HepG2 (cell line): ENCODE measurements at regions not wholly inside any gene's neighbourhood (a gene's known extent, or its start where the extent isn't known, plus 50 kb on each side); places are given as distances from the start of the nearest gene placed in this dataset.

Experiments
- ATAC-seq: fragments of 200-7000 bp; cut with Tn5 transposase; 3 replicates; pipeline ENCODE4 v1.9.1; 2020; ENCODE audit warnings: mild to moderate bottlenecking, moderate library complexity
- BruUV-seq: library from RNA; stranded (reverse); fragments of 400-500 nt; replicated peaks from 2 replicates; lab custom pipeline; 2021; lab: Mats Ljungman, UMichigan
- CTCF ChIA-PET: fragments of 300-600 bp; formaldehyde crosslinking; extraction: SDS; loops from one replicate; lab custom pipeline; 2021; ENCODE audit warnings: low total read pairs, inconsistent platforms, low intra/inter-chr PET ratio; lab: Yijun Ruan, JAX
- POLR2A ChIA-PET: fragments of 350-600 bp; sonication (Branson Sonifier 250); formaldehyde crosslinking; loops from one replicate; lab custom pipeline; 2020; ENCODE audit warnings: antibody characterized with exemption, inconsistent platforms; lab: Yijun Ruan, JAX
- DNase-seq: peaks from one replicate; pipeline ENCODE4 v3.0.0-alpha.2; 2015; ENCODE audit warnings: low spot score
- FAIRE-seq: peaks from 3 replicates; lab custom pipeline; 2011; peaks lifted over from hg19 to GRCh38; lab: Jason Lieb, UNC
- H2AFZ ChIP-seq: one replicate; pipeline ENCODE4 v1.6.1; 2011; ENCODE audit warnings: low read length, inconsistent platforms
- H3K27ac ChIP-seq: fragments of 300-600 bp; 3 replicates; pipeline ENCODE4 v1.8.0; 2011; ENCODE audit warnings: mixed run types, mild to moderate bottlenecking, mixed read lengths, low read length, inconsistent platforms; ENCODE audit not compliant: insufficient read depth; ENCODE audit errors: extremely low read length
- H3K27me3 ChIP-seq, 2 experiments: fragments of 200-600 bp in 1 of 2; 2 replicates in 1 of 2; 3 replicates in 1 of 2; pipeline versions ENCODE4 v1.6.0 to v1.8.0; 2011; ENCODE audit warnings: low read length in 2 of 2, mild to moderate bottlenecking in 2 of 2, moderate library complexity in 2 of 2, inconsistent platforms in 1 of 2; ENCODE audit not compliant: insufficient read depth in 2 of 2, control insufficient read depth in 1 of 2
- H3K36me3 ChIP-seq, 2 experiments: fragments of 200-600 bp in 1 of 2; replicated peaks in 1 of 2; 2 replicates in 1 of 2; 3 replicates in 1 of 2; pipeline versions ENCODE4 v1.5.1 to v1.8.0; 2011; ENCODE audit warnings: low read length in 2 of 2, inconsistent platforms in 1 of 2; ENCODE audit not compliant: insufficient read depth in 2 of 2, control insufficient read depth in 1 of 2
- H3K4me1 ChIP-seq: 2 replicates; pipeline ENCODE4 v1.5.1; 2012; ENCODE audit warnings: low read length, inconsistent platforms; ENCODE audit not compliant: insufficient read depth
- H3K4me2 ChIP-seq: 2 replicates; pipeline ENCODE4 v1.6.0; 2011; ENCODE audit warnings: low read depth, low read length, inconsistent platforms
- H3K4me3 ChIP-seq, 3 experiments: fragments of 200-600 bp in 1 of 3; sonication (generic), shearing (Covaris generic) in 1 of 3; replicated peaks in 1 of 3; 2 replicates each; pipeline ENCODE4 v1.5.1; 2011 to 2016; ENCODE audit warnings: low read length in 3 of 3, inconsistent platforms in 2 of 3, low read depth in 2 of 3, mild to moderate bottlenecking in 2 of 3, control low read depth in 1 of 3, mixed read lengths in 1 of 3; ENCODE audit not compliant: insufficient read depth in 1 of 3
- H3K79me2 ChIP-seq: one replicate; pipeline ENCODE4 v1.6.1; 2011; ENCODE audit warnings: low read length, inconsistent platforms; ENCODE audit not compliant: insufficient read depth
- H3K9ac ChIP-seq: 2 replicates; pipeline ENCODE4 v1.6.0; 2011; ENCODE audit warnings: mild to moderate bottlenecking, low read depth, low read length, inconsistent platforms; ENCODE audit not compliant: insufficient read depth
- H3K9me3 ChIP-seq: 2 replicates; pipeline ENCODE4 v1.5.1; 2012; ENCODE audit warnings: mild to moderate bottlenecking, low read length
- H4K20me1 ChIP-seq: 2 replicates; pipeline ENCODE4 v1.6.0; 2011; ENCODE audit warnings: inconsistent platforms, mild to moderate bottlenecking, low read length, moderate library complexity; ENCODE audit not compliant: insufficient read depth
- MAF1 ChIP-seq: sonication (generic); formaldehyde crosslinking; IDR thresholded peaks from 2 replicates; pipeline ENCODE4 v1.5.0; 2020; ENCODE audit warnings: missing genetic modification reagents, borderline replicate concordance
- MEIS1 ChIP-seq: sonication (generic); formaldehyde crosslinking; IDR thresholded peaks from 2 replicates; pipeline ENCODE4 v1.9.0; 2021; ENCODE audit warnings: mild to moderate bottlenecking, missing genetic modification reagents, moderate library complexity, borderline replicate concordance
- REXO4 ChIP-seq: sonication (generic); formaldehyde crosslinking; IDR thresholded peaks from 2 replicates; pipeline ENCODE4 v1.8.0; 2022; ENCODE audit warnings: missing genetic modification reagents, mild to moderate bottlenecking, borderline replicate concordance
- SUZ12 ChIP-seq: fragments of 150-350 bp; IDR thresholded peaks from 2 replicates; pipeline ENCODE4 v1.6.1; 2014; ENCODE audit warnings: low read depth, low read length
- SYNCRIP ChIP-seq: fragments of 200-400 bp; formaldehyde crosslinking; IDR thresholded peaks from 2 replicates; pipeline ENCODE4 v1.6.1; 2018; ENCODE audit warnings: mild to moderate bottlenecking, low read depth, low read length; ENCODE audit not compliant: insufficient read depth
- ZNF12 ChIP-seq: sonication (generic); formaldehyde crosslinking; IDR thresholded peaks from 2 replicates; pipeline ENCODE4 v1.5.0; 2020; ENCODE audit warnings: missing genetic modification reagents
- WGBS: methylation state at CpG from one replicate; pipeline ENCODE4 v1.1.6; 2017; ENCODE audit warnings: low lambda C conversion rate; 5-methylcytosine and 5-hydroxymethylcytosine counted together
- in situ Hi-C: cut with HindIII; loops from 2 replicates; pipeline ENCODE4 v1.10.0; 2017; ENCODE audit warnings: low pct_unique_long_range_greater_than_20kb; ENCODE audit not compliant: extremely low pct_ligation_motif_present
- intact Hi-C: fragments of 100-400 bp; cut with micrococcal nuclease; formaldehyde crosslinking; loops from one replicate; pipeline ENCODE4 v1.10.0; 2022; ENCODE audit not compliant: unreplicated experiment
- TF ChIP-seq, protein P1 (sequence below): sonication (generic); formaldehyde crosslinking; IDR thresholded peaks from 2 replicates; pipeline ENCODE4 v1.4.0; 2020; ENCODE audit warnings: mild to moderate bottlenecking, missing genetic modification reagents
- TF ChIP-seq, protein P2 (sequence below): sonication (generic); formaldehyde crosslinking; IDR thresholded peaks from 2 replicates; pipeline ENCODE4 v1.9.0; 2021; ENCODE audit warnings: missing genetic modification reagents, borderline replicate concordance

DNA sequence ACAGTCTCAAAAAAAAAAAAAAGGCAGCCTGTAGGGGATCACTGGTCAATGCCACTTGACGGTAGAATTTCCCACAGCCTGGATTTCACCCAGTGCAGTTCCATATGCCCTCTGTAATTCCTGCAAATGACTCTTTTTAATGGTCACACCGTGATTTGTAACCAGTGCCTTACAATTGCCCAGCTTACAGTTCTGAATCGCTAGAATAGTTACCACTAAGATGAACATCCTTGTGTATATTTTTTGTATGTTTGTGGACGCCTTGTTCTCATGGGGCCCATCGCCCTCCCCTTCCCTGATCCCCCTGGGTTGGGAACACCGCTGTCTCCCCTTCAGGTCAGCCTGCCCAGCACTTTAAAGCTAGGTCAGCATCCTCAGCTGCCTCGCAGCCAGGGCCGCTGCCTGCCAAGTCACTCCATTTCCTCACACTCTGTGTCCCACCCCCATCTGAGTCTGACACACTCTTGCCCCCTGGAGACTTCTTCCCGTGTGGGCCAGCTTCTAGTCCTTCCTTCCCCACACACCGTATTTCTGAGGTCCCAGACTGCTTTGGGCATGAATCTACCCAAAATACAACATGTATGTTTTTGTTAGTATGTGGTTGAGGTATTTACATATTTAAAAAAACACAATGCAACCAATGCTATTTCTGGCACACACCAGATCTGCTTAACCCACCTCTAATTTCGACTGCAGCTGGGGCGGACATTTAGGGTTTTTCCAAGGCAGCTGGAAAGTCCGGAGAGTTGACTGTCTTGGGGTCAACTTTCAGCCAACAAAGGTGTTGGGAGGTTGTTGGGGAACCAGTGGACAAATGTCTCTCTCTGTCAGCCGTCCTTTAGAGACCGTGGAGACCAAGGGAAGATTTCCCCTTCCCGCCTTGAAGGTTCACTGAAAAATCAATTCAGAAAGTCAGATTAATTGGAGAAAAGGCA is 120.5 kb upstream of the NEK6 start:
- TF ChIP-seq REXO4 (CRISPR knock-in tag) (no peak), MAF1 (CRISPR knock-in tag) (no peak), SUZ12 (no peak)
- FAIRE-seq (no peak), ATAC-seq (no peak), DNase-seq (no peak)
- Histone ChIP-seq H2AFZ (no peak overlapping the region), H3K9me3 (no peaks in the 10 kb centered on the region), H3K79me2 (no peaks in the 10 kb centered on the region), H3K4me1 (no peaks in the 10 kb centered on the region), H3K27ac (no peak overlapping the region), H3K4me2 (no peak overlapping the region), H3K27me3 (peaks cover 2 to 4% of the 10 kb centered on the region in 2 experiments; a peak in 1 of 5 replicates), H4K20me1 (no peaks in the 10 kb centered on the region), H3K4me3 (no peak overlapping the region), H3K9ac (no peak overlapping the region), H3K36me3 (no peaks in the 10 kb centered on the region)
- CTCF ChIA-PET = no interaction called here
- no TSS peak for BruUV-seq
- 49% methylated on average over 16 of the region's 16 CpGs for WGBS
- in situ Hi-C loops (no loop called here), intact Hi-C loops (loop anchor here (10.0 kb wide), 1 partner anchor 148 kb away; no protein-coding TSS in a partner anchor)
- POLR2A ChIA-PET = no interaction called here

DNA sequence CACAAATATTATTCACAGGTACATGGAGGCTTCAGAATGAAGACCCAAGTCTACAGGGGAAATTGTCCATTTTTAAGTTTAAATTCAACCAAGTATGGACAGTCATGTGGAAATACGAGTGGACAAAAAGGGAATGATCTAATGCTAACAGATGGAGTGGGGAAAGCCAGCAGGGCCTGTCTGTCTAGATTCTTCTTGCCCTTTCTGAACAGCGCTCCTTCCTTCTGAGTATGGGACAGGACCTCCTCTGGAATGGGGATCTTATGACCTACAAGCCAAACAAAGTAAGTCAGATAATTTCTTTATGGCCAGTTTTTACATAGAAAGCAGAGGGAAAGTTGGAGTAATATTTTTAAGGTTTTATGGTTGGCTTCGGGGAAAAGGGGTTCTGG is 119.8 kb upstream of the NEK6 start:
- no peak for FAIRE-seq
- in situ Hi-C loops = no loop called here

More for the DNA sequence above, 119.8 kb upstream of the NEK6 start:
- WGBS = 60% methylated on average over 3 of the region's 3 CpGs
- no peaks in the 10 kb centered on the region for H3K9me3 ChIP-seq
- DNase-seq (no peak), ATAC-seq (no peak)
- no peak overlapping the region for H3K27ac ChIP-seq
- no peak overlapping the region for H3K4me2 ChIP-seq
- H3K79me2 ChIP-seq = no peaks in the 10 kb centered on the region
- no peaks in the 10 kb centered on the region for H4K20me1 ChIP-seq
- peaks cover 2 to 4% of the 10 kb centered on the region in 2 experiments; a peak in 1 of 5 replicates for H3K27me3 ChIP-seq
- peaks cover 6% of the 10 kb centered on the region for H3K4me1 ChIP-seq
- ChIA-PET POLR2A (no interaction called here), CTCF (no interaction called here)
- intact Hi-C loops = loop anchor here (10.0 kb wide), 1 partner anchor 147 kb away; no protein-coding TSS in a partner anchor
- TF ChIP-seq, protein P1, sequence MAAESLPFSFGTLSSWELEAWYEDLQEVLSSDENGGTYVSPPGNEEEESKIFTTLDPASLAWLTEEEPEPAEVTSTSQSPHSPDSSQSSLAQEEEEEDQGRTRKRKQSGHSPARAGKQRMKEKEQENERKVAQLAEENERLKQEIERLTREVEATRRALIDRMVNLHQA = no peak
- no peak for TF ChIP-seq SYNCRIP
- no peak for TF ChIP-seq MEIS1 (CRISPR knock-in tag)
- no peak for TF ChIP-seq ZNF12 (CRISPR knock-in tag)
- TF ChIP-seq, protein P2, sequence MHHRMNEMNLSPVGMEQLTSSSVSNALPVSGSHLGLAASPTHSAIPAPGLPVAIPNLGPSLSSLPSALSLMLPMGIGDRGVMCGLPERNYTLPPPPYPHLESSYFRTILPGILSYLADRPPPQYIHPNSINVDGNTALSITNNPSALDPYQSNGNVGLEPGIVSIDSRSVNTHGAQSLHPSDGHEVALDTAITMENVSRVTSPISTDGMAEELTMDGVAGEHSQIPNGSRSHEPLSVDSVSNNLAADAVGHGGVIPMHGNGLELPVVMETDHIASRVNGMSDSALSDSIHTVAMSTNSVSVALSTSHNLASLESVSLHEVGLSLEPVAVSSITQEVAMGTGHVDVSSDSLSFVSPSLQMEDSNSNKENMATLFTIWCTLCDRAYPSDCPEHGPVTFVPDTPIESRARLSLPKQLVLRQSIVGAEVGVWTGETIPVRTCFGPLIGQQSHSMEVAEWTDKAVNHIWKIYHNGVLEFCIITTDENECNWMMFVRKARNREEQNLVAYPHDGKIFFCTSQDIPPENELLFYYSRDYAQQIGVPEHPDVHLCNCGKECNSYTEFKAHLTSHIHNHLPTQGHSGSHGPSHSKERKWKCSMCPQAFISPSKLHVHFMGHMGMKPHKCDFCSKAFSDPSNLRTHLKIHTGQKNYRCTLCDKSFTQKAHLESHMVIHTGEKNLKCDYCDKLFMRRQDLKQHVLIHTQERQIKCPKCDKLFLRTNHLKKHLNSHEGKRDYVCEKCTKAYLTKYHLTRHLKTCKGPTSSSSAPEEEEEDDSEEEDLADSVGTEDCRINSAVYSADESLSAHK = no peak
- H3K4me3 ChIP-seq = no peak overlapping the region
- H3K36me3 ChIP-seq = no peaks in the 10 kb centered on the region
- H3K9ac ChIP-seq = no peak overlapping the region
- H2AFZ ChIP-seq = no peak overlapping the region
- BruUV-seq = no TSS peak
